Fibroblast of lung (primary cell): ENCODE measurements at regions not wholly inside any gene's neighbourhood (a gene's known extent, or its start where the extent isn't known, plus 50 kb on each side); places are given as distances from the start of the nearest gene placed in this dataset.

Experiments
- DNase-seq, 2 donors: peaks; one replicate each; pipeline versions ENCODE4 v3.0.0 to v3.0.0-alpha.2; 2010; ENCODE audit warnings: low read depth in 2 of 2
- H2AFZ ChIP-seq: 2 replicates; pipeline ENCODE4 v1.5.1; 2012; ENCODE audit warnings: low read length, control low read depth, inconsistent platforms
- H3K27ac ChIP-seq: 2 replicates; pipeline ENCODE4 v1.5.1; 2011; ENCODE audit warnings: low read length, control low read depth; ENCODE audit not compliant: insufficient read depth
- H3K27me3 ChIP-seq: 2 replicates; pipeline ENCODE4 v1.5.1; 2011; ENCODE audit warnings: mild to moderate bottlenecking, low read length; ENCODE audit not compliant: control insufficient read depth, insufficient read depth
- H3K36me3 ChIP-seq: 2 replicates; pipeline ENCODE4 v1.5.1; 2011; ENCODE audit warnings: low read length; ENCODE audit not compliant: control insufficient read depth, insufficient read depth
- H3K4me1 ChIP-seq: 2 replicates; pipeline ENCODE4 v1.5.1; 2011; ENCODE audit warnings: low read length; ENCODE audit not compliant: control insufficient read depth, insufficient read depth; ENCODE audit errors: extremely low read depth
- H3K4me2 ChIP-seq: 2 replicates; pipeline ENCODE4 v1.5.1; 2011; ENCODE audit warnings: low read length, control low read depth; ENCODE audit not compliant: insufficient read depth; ENCODE audit errors: extremely low read depth
- H3K4me3 ChIP-seq, 4 experiments: fragments of 200-600 bp in 1 of 4; sonication (generic) in 1 of 4; replicated peaks in 1 of 4; 2 replicates each; pipeline ENCODE4 v1.5.1; 2011 to 2016; ENCODE audit warnings: low read length in 4 of 4, low read depth in 3 of 4, mild to moderate bottlenecking in 3 of 4, control low read depth in 2 of 4, inconsistent platforms in 1 of 4, mixed read lengths in 1 of 4; ENCODE audit not compliant: insufficient read depth in 1 of 4; ENCODE audit errors: control extremely low read depth in 1 of 4
- H3K79me2 ChIP-seq: 2 replicates; pipeline ENCODE4 v1.5.1; 2012; ENCODE audit warnings: mild to moderate bottlenecking, low read length, inconsistent platforms; ENCODE audit not compliant: control insufficient read depth, insufficient read depth
- H3K9ac ChIP-seq: 2 replicates; pipeline ENCODE4 v1.5.1; 2011; ENCODE audit warnings: mild to moderate bottlenecking, low read length, control low read depth; ENCODE audit not compliant: insufficient read depth
- H3K9me3 ChIP-seq: 2 replicates; pipeline ENCODE4 v1.5.1; 2012; ENCODE audit warnings: low read depth, low read length; ENCODE audit not compliant: control insufficient read depth, insufficient read depth
- H4K20me1 ChIP-seq: 2 replicates; pipeline ENCODE4 v1.5.1; 2011; ENCODE audit warnings: low read length; ENCODE audit not compliant: control insufficient read depth, insufficient read depth; ENCODE audit errors: extremely low read depth
- CTCF ChIP-seq, 2 donors: IDR thresholded peaks in 1 of 2; conservative IDR thresholded peaks in 1 of 2; 1 replicate in 1 of 2; 2 replicates in 1 of 2; pipeline ENCODE4 v1.5.1; 2011 to 2012; ENCODE audit warnings: low read length in 2 of 2, control low read depth in 1 of 2, inconsistent platforms in 1 of 2, low read depth in 1 of 2, mild to moderate bottlenecking in 1 of 2
- EZH2 ChIP-seq: IDR thresholded peaks from 2 replicates; pipeline ENCODE4 v1.5.1; 2012; ENCODE audit warnings: low read length, control low read depth, mild to moderate bottlenecking; ENCODE audit errors: missing control alignments

GRCh38 chr3:168990621-168991020, 672.9 kb downstream of the MECOM start:
- no peak for DNase-seq
- H3K9me3 ChIP-seq = no peaks in the 10 kb centered on the region
- no peaks in the 10 kb centered on the region for H3K36me3 ChIP-seq
- H3K27ac ChIP-seq = no peak overlapping the region
- TF ChIP-seq EZH2 (no peak), CTCF (conservative IDR thresholded peaks at IDR 0.05 in 1 of 2, IDR thresholded peaks at IDR 0.05 in 1 of 2; ENCODE audit: low read depth in 1 of 2, low read length in 2 of 2) (no peak)
- H3K4me2 ChIP-seq = no peak overlapping the region
- no peak overlapping the region for H2AFZ ChIP-seq
- no peaks in the 10 kb centered on the region for H3K4me1 ChIP-seq
- no peak overlapping the region for H3K4me3 ChIP-seq
- no peaks in the 10 kb centered on the region for H4K20me1 ChIP-seq
- H3K79me2 ChIP-seq = no peaks in the 10 kb centered on the region
- H3K9ac ChIP-seq = no peak overlapping the region
- no peaks in the 10 kb centered on the region for H3K27me3 ChIP-seq

GRCh38 chr3:168990134-168990533, 673.4 kb downstream of the MECOM start:
- H3K27me3 ChIP-seq = no peaks in the 10 kb centered on the region
- H3K79me2 ChIP-seq = no peaks in the 10 kb centered on the region
- no peak overlapping the region for H3K27ac ChIP-seq
- no peaks in the 10 kb centered on the region for H3K36me3 ChIP-seq
- no peak overlapping the region for H3K4me3 ChIP-seq
- peak overlapping the region; percentile 20 for H2AFZ ChIP-seq
- no peaks in the 10 kb centered on the region for H4K20me1 ChIP-seq
- H3K4me2 ChIP-seq = no peak overlapping the region
- H3K9me3 ChIP-seq = no peaks in the 10 kb centered on the region
- peak in 1 of 2 donors; percentile 55 for DNase-seq
- no peak for TF ChIP-seq CTCF (conservative IDR thresholded peaks at IDR 0.05 in 1 of 2, IDR thresholded peaks at IDR 0.05 in 1 of 2; ENCODE audit: low read depth in 1 of 2, low read length in 2 of 2)
- no peak for TF ChIP-seq EZH2
- no peak overlapping the region for H3K9ac ChIP-seq
- H3K4me1 ChIP-seq = no peaks in the 10 kb centered on the region

- Histone ChIP-seq H3K9ac (no peak overlapping the region), H3K27me3 (no peaks in the 10 kb centered on the region), H3K4me1 (no peaks in the 10 kb centered on the region), H4K20me1 (no peaks in the 10 kb centered on the region), H3K79me2 (no peaks in the 10 kb centered on the region), H3K27ac (no peak overlapping the region), H3K4me2 (no peak overlapping the region), H3K36me3 (no peaks in the 10 kb centered on the region), H2AFZ (no peak overlapping the region), H3K9me3 (no peaks in the 10 kb centered on the region), H3K4me3 (no peak overlapping the region)
- peak; percentile 36 to 40 for DNase-seq
- TF ChIP-seq EZH2 = no peak
- no peak for TF ChIP-seq CTCF (conservative IDR thresholded peaks at IDR 0.05 in 1 of 2, IDR thresholded peaks at IDR 0.05 in 1 of 2; ENCODE audit: low read depth in 1 of 2, low read length in 2 of 2)
Measured at GRCh38 chr3:168989396-168989795, 674.1 kb downstream of the MECOM start.
